ENCODE measurements at regions not wholly inside any gene's neighbourhood (a gene's known extent, or its start where the extent isn't known, plus 50 kb on each side); places are given as distances from the start of the nearest gene placed in this dataset.

GRCh38 chr1:182259229-182259872 lies 132.2 kb downstream of the GLUL start (continued):
- TF ChIP-seq, protein P1, sequence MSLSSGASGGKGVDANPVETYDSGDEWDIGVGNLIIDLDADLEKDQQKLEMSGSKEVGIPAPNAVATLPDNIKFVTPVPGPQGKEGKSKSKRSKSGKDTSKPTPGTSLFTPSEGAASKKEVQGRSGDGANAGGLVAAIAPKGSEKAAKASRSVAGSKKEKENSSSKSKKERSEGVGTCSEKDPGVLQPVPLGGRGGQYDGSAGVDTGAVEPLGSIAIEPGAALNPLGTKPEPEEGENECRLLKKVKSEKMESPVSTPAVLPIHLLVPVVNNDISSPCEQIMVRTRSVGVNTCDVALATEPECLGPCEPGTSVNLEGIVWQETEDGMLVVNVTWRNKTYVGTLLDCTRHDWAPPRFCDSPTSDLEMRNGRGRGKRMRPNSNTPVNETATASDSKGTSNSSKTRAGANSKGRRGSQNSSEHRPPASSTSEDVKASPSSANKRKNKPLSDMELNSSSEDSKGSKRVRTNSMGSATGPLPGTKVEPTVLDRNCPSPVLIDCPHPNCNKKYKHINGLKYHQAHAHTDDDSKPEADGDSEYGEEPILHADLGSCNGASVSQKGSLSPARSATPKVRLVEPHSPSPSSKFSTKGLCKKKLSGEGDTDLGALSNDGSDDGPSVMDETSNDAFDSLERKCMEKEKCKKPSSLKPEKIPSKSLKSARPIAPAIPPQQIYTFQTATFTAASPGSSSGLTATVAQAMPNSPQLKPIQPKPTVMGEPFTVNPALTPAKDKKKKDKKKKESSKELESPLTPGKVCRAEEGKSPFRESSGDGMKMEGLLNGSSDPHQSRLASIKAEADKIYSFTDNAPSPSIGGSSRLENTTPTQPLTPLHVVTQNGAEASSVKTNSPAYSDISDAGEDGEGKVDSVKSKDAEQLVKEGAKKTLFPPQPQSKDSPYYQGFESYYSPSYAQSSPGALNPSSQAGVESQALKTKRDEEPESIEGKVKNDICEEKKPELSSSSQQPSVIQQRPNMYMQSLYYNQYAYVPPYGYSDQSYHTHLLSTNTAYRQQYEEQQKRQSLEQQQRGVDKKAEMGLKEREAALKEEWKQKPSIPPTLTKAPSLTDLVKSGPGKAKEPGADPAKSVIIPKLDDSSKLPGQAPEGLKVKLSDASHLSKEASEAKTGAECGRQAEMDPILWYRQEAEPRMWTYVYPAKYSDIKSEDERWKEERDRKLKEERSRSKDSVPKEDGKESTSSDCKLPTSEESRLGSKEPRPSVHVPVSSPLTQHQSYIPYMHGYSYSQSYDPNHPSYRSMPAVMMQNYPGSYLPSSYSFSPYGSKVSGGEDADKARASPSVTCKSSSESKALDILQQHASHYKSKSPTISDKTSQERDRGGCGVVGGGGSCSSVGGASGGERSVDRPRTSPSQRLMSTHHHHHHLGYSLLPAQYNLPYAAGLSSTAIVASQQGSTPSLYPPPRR (CRISPR knock-in tag; IDR thresholded peaks at IDR 0.05; ENCODE audit: borderline replicate concordance), result no peak
- TF ChIP-seq EP400 (IDR thresholded peaks at IDR 0.05) (peak; percentile 70), NCOA1 (IDR thresholded peaks at IDR 0.05; ENCODE audit: low read depth) (no peak), RAD21 (CRISPR knock-in tag; conservative IDR thresholded peaks at IDR 0.05 in 1 of 2, IDR thresholded peaks at IDR 0.05 in 1 of 2) (0 out of 4 replicates have a peak, but pooled peaks have one; percentile 9 to 18), SRSF3 (IDR thresholded peaks at IDR 0.05; ENCODE audit: insufficient read depth, low read length) (no peak), JUN (IDR thresholded peaks at IDR 0.05; ENCODE audit: borderline replicate concordance, low read depth, low read length) (no peak), JUN (CRISPR knock-in tag; IDR thresholded peaks at IDR 0.05; ENCODE audit: borderline replicate concordance) (no peak), NRF1 (conservative IDR thresholded peaks at IDR 0.05 in 1 of 2, IDR thresholded peaks at IDR 0.05 in 1 of 2) (no peak), ARNT (IDR thresholded peaks at IDR 0.05) (no peak), NCOR1 (IDR thresholded peaks at IDR 0.05) (no peak), HMGXB4 (CRISPR knock-in tag; IDR thresholded peaks at IDR 0.05) (no peak)
- TF ChIP-seq, protein P2, sequence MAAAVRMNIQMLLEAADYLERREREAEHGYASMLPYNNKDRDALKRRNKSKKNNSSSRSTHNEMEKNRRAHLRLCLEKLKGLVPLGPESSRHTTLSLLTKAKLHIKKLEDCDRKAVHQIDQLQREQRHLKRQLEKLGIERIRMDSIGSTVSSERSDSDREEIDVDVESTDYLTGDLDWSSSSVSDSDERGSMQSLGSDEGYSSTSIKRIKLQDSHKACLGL (CRISPR knock-in tag; IDR thresholded peaks at IDR 0.05; ENCODE audit: borderline replicate concordance, poor library complexity, severe bottlenecking), result no peak
- TF ChIP-seq, protein P3, sequence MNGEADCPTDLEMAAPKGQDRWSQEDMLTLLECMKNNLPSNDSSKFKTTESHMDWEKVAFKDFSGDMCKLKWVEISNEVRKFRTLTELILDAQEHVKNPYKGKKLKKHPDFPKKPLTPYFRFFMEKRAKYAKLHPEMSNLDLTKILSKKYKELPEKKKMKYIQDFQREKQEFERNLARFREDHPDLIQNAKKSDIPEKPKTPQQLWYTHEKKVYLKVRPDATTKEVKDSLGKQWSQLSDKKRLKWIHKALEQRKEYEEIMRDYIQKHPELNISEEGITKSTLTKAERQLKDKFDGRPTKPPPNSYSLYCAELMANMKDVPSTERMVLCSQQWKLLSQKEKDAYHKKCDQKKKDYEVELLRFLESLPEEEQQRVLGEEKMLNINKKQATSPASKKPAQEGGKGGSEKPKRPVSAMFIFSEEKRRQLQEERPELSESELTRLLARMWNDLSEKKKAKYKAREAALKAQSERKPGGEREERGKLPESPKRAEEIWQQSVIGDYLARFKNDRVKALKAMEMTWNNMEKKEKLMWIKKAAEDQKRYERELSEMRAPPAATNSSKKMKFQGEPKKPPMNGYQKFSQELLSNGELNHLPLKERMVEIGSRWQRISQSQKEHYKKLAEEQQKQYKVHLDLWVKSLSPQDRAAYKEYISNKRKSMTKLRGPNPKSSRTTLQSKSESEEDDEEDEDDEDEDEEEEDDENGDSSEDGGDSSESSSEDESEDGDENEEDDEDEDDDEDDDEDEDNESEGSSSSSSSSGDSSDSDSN (IDR thresholded peaks at IDR 0.05; ENCODE audit: borderline replicate concordance in 1 of 2, low read depth in 2 of 2, low read length in 2 of 2), result no peak

Data from K562 (cell line).